Natural killer cell (primary cell): ENCODE measurements at regions not wholly inside any gene's neighbourhood (a gene's known extent, or its start where the extent isn't known, plus 50 kb on each side); places are given as distances from the start of the nearest gene placed in this dataset.

Source experiments
- ATAC-seq, 3 donors: fragments of 150-1000 bp in 2 of 3; fragments of 200-7000 bp in 1 of 3; cut with Tn5 transposase; 1 replicate in 1 of 3; 2 replicates in 2 of 3; pipeline ENCODE4 v1.10.0; 2021; ENCODE audit warnings: mild to moderate bottlenecking in 2 of 3, moderate library complexity in 2 of 3
- DNase-seq, 2 donors: peaks; one replicate each; pipeline versions ENCODE4 v3.0.0 to v3.0.0-alpha.2; 2013 to 2021; ENCODE audit warnings: mixed read lengths in 1 of 2
- H3K27ac ChIP-seq: one replicate; pipeline ENCODE4 v1.5.1; 2013; ENCODE audit warnings: mild to moderate bottlenecking, low read length
- H3K27me3 ChIP-seq: one replicate; pipeline ENCODE4 v1.6.1; 2013; ENCODE audit warnings: low read length; ENCODE audit not compliant: control insufficient read depth, insufficient read depth
- H3K36me3 ChIP-seq: one replicate; pipeline ENCODE4 v1.6.1; 2013; ENCODE audit warnings: low read length; ENCODE audit not compliant: control insufficient read depth, insufficient read depth
- H3K4me1 ChIP-seq: one replicate; pipeline ENCODE4 v1.6.1; 2013; ENCODE audit warnings: low read length; ENCODE audit not compliant: control insufficient read depth, insufficient read depth
- H3K4me3 ChIP-seq: one replicate; pipeline ENCODE4 v1.5.1; 2013; ENCODE audit warnings: low read length
- H3K9me3 ChIP-seq: one replicate; pipeline ENCODE4 v1.6.1; 2013; ENCODE audit warnings: low read length; ENCODE audit not compliant: control insufficient read depth, insufficient read depth
- H3K27ac Mint-ChIP-seq, 2 donors: one replicate each; pipeline ENCODE4 v1.8.0; 2022; ENCODE audit warnings: mild to moderate bottlenecking in 2 of 2, mixed read lengths in 2 of 2, moderate library complexity in 1 of 2
- H3K27me3 Mint-ChIP-seq, 2 donors: one replicate each; pipeline ENCODE4 v1.8.0; 2022; ENCODE audit warnings: low read depth in 2 of 2, mixed read lengths in 2 of 2
- H3K36me3 Mint-ChIP-seq: one replicate; pipeline ENCODE4 v1.8.0; 2022; ENCODE audit warnings: mixed read lengths
- H3K4me1 Mint-ChIP-seq, 2 donors: one replicate each; pipeline ENCODE4 v1.8.0; 2022; ENCODE audit warnings: mixed read lengths in 2 of 2
- H3K4me3 Mint-ChIP-seq: one replicate; pipeline ENCODE4 v1.8.0; 2022; ENCODE audit warnings: mild to moderate bottlenecking, moderate library complexity, mixed read lengths
- H3K9me3 Mint-ChIP-seq, 2 donors: one replicate each; pipeline ENCODE4 v1.8.0; 2022; ENCODE audit warnings: mixed read lengths in 2 of 2
- CTCF ChIP-seq: fragments of 200-600 bp; IDR thresholded peaks from one replicate; pipeline ENCODE4 v1.8.0; 2022; ENCODE audit warnings: antibody characterized with exemption
- WGBS: methylation state at CpG from one replicate; pipeline ENCODE4 v1.1.7; 2013; ENCODE audit warnings: missing lambda C conversion rate; ENCODE audit not compliant: insufficient coverage; 5-methylcytosine and 5-hydroxymethylcytosine counted together
- intact Hi-C: fragments of 100-400 bp; cut with micrococcal nuclease; formaldehyde crosslinking; loops from one replicate; pipeline ENCODE4 v1.14.2; 2022

- 43% methylated on average over 1 of the region's 1 CpG for WGBS
- no peak for TF ChIP-seq CTCF
Measured at GRCh38 chr13:84902243-84902642, 897.0 kb downstream of the SLITRK6 start.

GRCh38 chr13:84896128-84896527 is 903.1 kb downstream of the SLITRK6 start:
- DNase-seq (peak in 1 of 2 donors; percentile 58), ATAC-seq (no peak)
- H3K27me3 ChIP-seq = no peaks in the 10 kb centered on the region
- no peaks in the 10 kb centered on the region for H3K4me1 ChIP-seq
- H3K27ac ChIP-seq = no peak overlapping the region
- H3K27ac Mint-ChIP-seq = no peak overlapping the region
- TF ChIP-seq CTCF = peak; percentile 33
- peaks cover 0 to 3% of the 10 kb centered on the region in 2 donors for H3K9me3 Mint-ChIP-seq
- no peaks in the 10 kb centered on the region for H3K36me3 ChIP-seq
- intact Hi-C loops = no loop called here
- H3K36me3 Mint-ChIP-seq = no peaks in the 10 kb centered on the region
- H3K27me3 Mint-ChIP-seq = no peaks in the 10 kb centered on the region
- H3K9me3 ChIP-seq = no peaks in the 10 kb centered on the region
- H3K4me3 Mint-ChIP-seq = no peak overlapping the region
- H3K4me3 ChIP-seq = no peak overlapping the region
- H3K4me1 Mint-ChIP-seq = no peaks in the 10 kb centered on the region
- WGBS = 17% methylated on average over 8 of the region's 9 CpGs

More at GRCh38 chr13:84902243-84902642, 897.0 kb downstream of the SLITRK6 start:
- ATAC-seq (no peak), DNase-seq (no peak)
- Mint-ChIP-seq H3K4me3 (no peak overlapping the region), H3K27me3 (no peaks in the 10 kb centered on the region), H3K36me3 (no peaks in the 10 kb centered on the region), H3K4me1 (no peaks in the 10 kb centered on the region), H3K27ac (no peak overlapping the region), H3K9me3 (peaks cover 2 to 3% of the 10 kb centered on the region in 2 donors)
- Histone ChIP-seq H3K27me3 (no peaks in the 10 kb centered on the region), H3K4me1 (no peaks in the 10 kb centered on the region), H3K27ac (no peak overlapping the region), H3K36me3 (no peaks in the 10 kb centered on the region), H3K4me3 (no peak overlapping the region), H3K9me3 (no peaks in the 10 kb centered on the region)
- intact Hi-C loops = no loop called here

GRCh38 chr13:84894749-84895148 is 904.5 kb downstream of the SLITRK6 start:
- 93% methylated on average over 23 of the region's 23 CpGs for WGBS
- Mint-ChIP-seq H3K27ac (no peak overlapping the region), H3K4me3 (no peak overlapping the region), H3K4me1 (no peaks in the 10 kb centered on the region), H3K36me3 (no peaks in the 10 kb centered on the region), H3K27me3 (no peaks in the 10 kb centered on the region), H3K9me3 (peaks cover 0 to 3% of the 10 kb centered on the region in 2 donors)
- Histone ChIP-seq H3K27me3 (no peaks in the 10 kb centered on the region), H3K27ac (no peak overlapping the region), H3K9me3 (no peaks in the 10 kb centered on the region), H3K36me3 (no peaks in the 10 kb centered on the region), H3K4me3 (no peak overlapping the region), H3K4me1 (no peaks in the 10 kb centered on the region)
- intact Hi-C loops = no loop called here
- no peak for ATAC-seq
- no peak for DNase-seq
- TF ChIP-seq CTCF = no peak

- Mint-ChIP-seq H3K4me1 (no peaks in the 10 kb centered on the region), H3K9me3 (peaks cover 0 to 11% of the 10 kb centered on the region in 2 donors), H3K27me3 (no peaks in the 10 kb centered on the region), H3K36me3 (no peaks in the 10 kb centered on the region), H3K27ac (no peak overlapping the region), H3K4me3 (no peak overlapping the region)
- no peaks in the 10 kb centered on the region for H3K36me3 ChIP-seq
- no peak for TF ChIP-seq CTCF
- 91% methylated on average over 3 of the region's 6 CpGs for WGBS
- H3K27ac ChIP-seq = no peak overlapping the region
- no peaks in the 10 kb centered on the region for H3K27me3 ChIP-seq
- DNase-seq (no peak), ATAC-seq (no peak)
- H3K4me3 ChIP-seq = no peak overlapping the region
- H3K9me3 ChIP-seq = no peaks in the 10 kb centered on the region
- H3K4me1 ChIP-seq = no peaks in the 10 kb centered on the region
- intact Hi-C loops = no loop called here
Measured at GRCh38 chr13:84885868-84886267, 913.4 kb downstream of the SLITRK6 start.
